ENCODE measurements at regions not wholly inside any gene's neighbourhood (a gene's known extent, or its start where the extent isn't known, plus 50 kb on each side); places are given as distances from the start of the nearest gene placed in this dataset.

- Mint-ChIP-seq H3K4me3 (no peak overlapping the region), H3K4me1 (ENCODE audit: low read depth) (no peaks in the 10 kb centered on the region), H3K27ac (no peak overlapping the region), H3K9me3 (peaks cover 9% of the 10 kb centered on the region), H3K36me3 (ENCODE audit: low read depth) (no peaks in the 10 kb centered on the region), H3K27me3 (no peaks in the 10 kb centered on the region)
- ATAC-seq (ENCODE audit: poor library complexity) (no peak), DNase-seq (no peak)
- ChIA-PET CTCF (no interaction called here), POLR2A (no interaction called here)
- Histone ChIP-seq H3K27ac (ENCODE audit: low read depth in 1 of 2, low read length in 2 of 2) (no peak overlapping the region), H3K36me3 (ENCODE audit: insufficient read depth, low read length) (no peaks in the 10 kb centered on the region), H3K9me3 (ENCODE audit: control insufficient read depth in 1 of 2, insufficient read depth in 1 of 2, low read length in 2 of 2) (peaks cover 0 to 17% of the 10 kb centered on the region in 2 experiments), H3K27me3 (ENCODE audit: control insufficient read depth in 1 of 2, insufficient read depth in 2 of 2, low read length in 2 of 2) (no peaks in the 10 kb centered on the region), H3K4me3 (ENCODE audit: low read length) (no peak overlapping the region), H3K4me1 (ENCODE audit: insufficient read depth, low read length) (no peaks in the 10 kb centered on the region)
- TF ChIP-seq CTCF (IDR thresholded peaks at IDR 0.05) = no peak
- intact Hi-C loops (cut with DNase I, micrococcal nuclease) = no loop called here
Measured at GRCh38 chr1:187185389-187185788, 356.6 kb downstream of the PLA2G4A start.

GRCh38 chr1:187197685-187198084, 368.9 kb downstream of the PLA2G4A start:
- H3K4me1 Mint-ChIP-seq (ENCODE audit: low read depth) = no peaks in the 10 kb centered on the region
- H3K27me3 Mint-ChIP-seq = no peaks in the 10 kb centered on the region
- Histone ChIP-seq H3K27me3 (ENCODE audit: control insufficient read depth in 1 of 2, insufficient read depth in 2 of 2, low read length in 2 of 2) (no peaks in the 10 kb centered on the region), H3K4me1 (ENCODE audit: insufficient read depth, low read length) (no peaks in the 10 kb centered on the region), H3K36me3 (ENCODE audit: insufficient read depth, low read length) (no peaks in the 10 kb centered on the region), H3K4me3 (ENCODE audit: low read length) (no peak overlapping the region), H3K27ac (ENCODE audit: low read depth in 1 of 2, low read length in 2 of 2) (no peak overlapping the region), H3K9me3 (ENCODE audit: control insufficient read depth in 1 of 2, insufficient read depth in 1 of 2, low read length in 2 of 2) (peaks cover 0 to 4% of the 10 kb centered on the region in 2 experiments)
- H3K36me3 Mint-ChIP-seq (ENCODE audit: low read depth) = peaks cover 14% of the 10 kb centered on the region
- peaks cover 5% of the 10 kb centered on the region for H3K9me3 Mint-ChIP-seq
- ChIA-PET POLR2A (no interaction called here), CTCF (no interaction called here)
- intact Hi-C loops (cut with DNase I, micrococcal nuclease) = no loop called here
- H3K27ac Mint-ChIP-seq = no peak overlapping the region
- no peak for TF ChIP-seq CTCF (IDR thresholded peaks at IDR 0.05)
- H3K4me3 Mint-ChIP-seq = no peak overlapping the region
- no peak for ATAC-seq (ENCODE audit: poor library complexity)
- no peak for DNase-seq

- peaks cover under 1% of the 10 kb centered on the region for H3K36me3 Mint-ChIP-seq (ENCODE audit: low read depth)
- no peak for ATAC-seq (ENCODE audit: poor library complexity)
- no peaks in the 10 kb centered on the region for H3K27me3 Mint-ChIP-seq
- no peak for TF ChIP-seq CTCF (IDR thresholded peaks at IDR 0.05)
- no peaks in the 10 kb centered on the region for H3K4me1 Mint-ChIP-seq (ENCODE audit: low read depth)
- no peaks in the 10 kb centered on the region for H3K4me1 ChIP-seq (ENCODE audit: insufficient read depth, low read length)
- intact Hi-C loops (cut with DNase I, micrococcal nuclease) = no loop called here
- ChIA-PET POLR2A (no interaction called here), CTCF (no interaction called here)
- H3K4me3 Mint-ChIP-seq = no peak overlapping the region
- peaks cover 0 to 4% of the 10 kb centered on the region in 2 experiments for H3K9me3 ChIP-seq (ENCODE audit: control insufficient read depth in 1 of 2, insufficient read depth in 1 of 2, low read length in 2 of 2)
- no peak overlapping the region for H3K27ac ChIP-seq (ENCODE audit: low read depth in 1 of 2, low read length in 2 of 2)
- H3K27me3 ChIP-seq (ENCODE audit: control insufficient read depth in 1 of 2, insufficient read depth in 2 of 2, low read length in 2 of 2) = no peaks in the 10 kb centered on the region
- H3K36me3 ChIP-seq (ENCODE audit: insufficient read depth, low read length) = no peaks in the 10 kb centered on the region
- H3K27ac Mint-ChIP-seq = no peak overlapping the region
- peaks cover 3% of the 10 kb centered on the region for H3K9me3 Mint-ChIP-seq
- DNase-seq = no peak
- H3K4me3 ChIP-seq (ENCODE audit: low read length) = no peak overlapping the region
Measured at GRCh38 chr1:187203257-187203656, 374.5 kb downstream of the PLA2G4A start.
